Umbilical cord (tissue), 1 donor: ENCODE measurements at regions not wholly inside any gene's neighbourhood (a gene's known extent, or its start where the extent isn't known, plus 50 kb on each side); places are given as distances from the start of the nearest gene placed in this dataset.
"Not testable (repeated sequence)": the region's sequence is repeated elsewhere in the genome, so short reads cannot be mapped to it uniquely, and the experiment has no call there.

ENCODE experiments used
- DNase-seq: peaks from one replicate; pipeline ENCODE4 v3.0.0-alpha.2; 2015; ENCODE audit warnings: low spot score

- no peak for DNase-seq
Measured at GRCh38 chr10:65762311-65762710, 1163.5 kb upstream of the LRRTM3 start.

DNA sequence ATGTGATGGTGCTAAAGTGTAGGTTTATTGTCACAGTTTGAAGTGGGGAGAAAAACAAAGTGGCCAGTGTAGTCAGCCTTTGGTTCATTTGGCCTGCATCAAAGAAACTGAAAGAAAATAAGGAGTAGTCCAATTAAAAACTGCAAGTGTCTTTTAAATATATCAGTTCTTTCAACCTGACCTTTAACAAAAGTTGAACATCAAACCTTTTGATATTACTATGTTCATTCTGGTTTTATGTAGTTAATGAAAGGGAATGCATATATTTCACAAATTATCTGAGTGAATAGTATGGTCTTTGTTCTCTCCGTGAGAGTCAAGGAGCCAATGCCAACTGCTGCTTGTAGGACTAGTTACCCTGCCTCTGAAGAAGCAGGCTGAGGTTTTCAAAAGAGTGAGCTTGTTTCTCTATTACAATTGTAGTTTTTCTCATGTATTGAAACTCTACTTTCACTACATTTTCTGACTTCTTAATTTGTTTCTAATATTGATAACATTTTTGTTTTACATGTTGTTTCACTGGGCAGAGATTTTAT lies 1160.8 kb upstream of the LRRTM3 start:
- no peak for DNase-seq

DNA sequence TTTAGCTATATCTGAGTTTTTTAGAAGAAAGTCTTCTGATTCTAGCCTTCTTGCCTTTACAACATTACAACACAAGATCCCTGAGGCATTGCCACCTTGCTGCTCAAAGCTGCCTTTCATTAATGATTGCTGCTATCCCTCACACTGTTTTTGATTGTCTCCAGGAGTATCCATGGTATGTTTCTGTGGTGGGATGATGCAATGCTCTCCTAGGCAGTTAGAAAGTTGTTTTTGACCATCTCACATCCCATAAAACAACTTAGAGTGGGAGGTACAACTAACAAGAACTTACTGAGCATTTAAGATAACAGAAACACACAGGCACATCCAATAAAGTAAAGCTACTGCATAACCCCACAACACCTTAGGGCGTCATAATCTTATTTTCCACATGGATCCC lies 1156.0 kb upstream of the LRRTM3 start:
- no peak for DNase-seq

DNA sequence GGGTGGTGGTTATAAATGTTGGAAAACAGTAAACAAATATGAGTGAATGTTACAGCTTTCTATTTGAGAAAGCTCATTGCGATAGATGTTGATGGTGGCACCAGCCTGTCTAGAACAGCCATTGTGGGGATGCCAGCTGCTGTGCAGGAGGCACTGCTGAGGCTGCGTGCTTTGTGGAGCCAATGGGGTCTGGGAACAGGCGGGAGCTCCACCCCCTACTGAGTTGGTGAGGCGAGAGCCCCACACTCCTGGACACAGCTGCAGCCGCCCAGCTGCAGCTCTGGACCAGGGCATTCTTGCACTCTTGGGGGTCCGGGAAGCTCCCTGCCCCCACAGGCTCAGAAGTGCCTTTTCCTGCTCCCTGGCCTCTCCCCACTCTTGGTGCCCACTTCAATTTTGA lies 1147.1 kb upstream of the LRRTM3 start:
- DNase-seq, result no peak

DNA sequence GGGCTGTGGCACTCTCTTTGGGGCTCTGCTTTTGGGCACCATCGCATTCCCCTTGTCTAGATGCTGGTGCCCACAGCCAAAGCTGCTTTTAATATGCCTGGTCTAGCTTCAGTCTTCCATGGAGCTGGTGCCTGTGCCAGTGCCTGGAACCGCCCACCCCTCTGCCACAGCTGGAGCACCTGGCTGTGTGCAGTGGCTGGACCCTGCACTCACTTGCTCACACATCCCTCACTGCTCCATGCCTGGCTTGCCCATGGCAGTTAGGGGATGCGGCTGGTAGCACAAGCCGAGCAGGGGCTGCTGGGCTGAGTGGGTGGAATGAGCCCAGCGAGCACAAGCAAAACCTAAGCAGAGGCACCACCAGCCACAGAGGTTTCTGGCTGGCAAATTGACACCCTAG lies 1145.9 kb upstream of the LRRTM3 start:
- no peak for DNase-seq

- DNase-seq, result no peak
Measured at GRCh38 chr10:65786279-65786678, 1139.6 kb upstream of the LRRTM3 start.

DNA sequence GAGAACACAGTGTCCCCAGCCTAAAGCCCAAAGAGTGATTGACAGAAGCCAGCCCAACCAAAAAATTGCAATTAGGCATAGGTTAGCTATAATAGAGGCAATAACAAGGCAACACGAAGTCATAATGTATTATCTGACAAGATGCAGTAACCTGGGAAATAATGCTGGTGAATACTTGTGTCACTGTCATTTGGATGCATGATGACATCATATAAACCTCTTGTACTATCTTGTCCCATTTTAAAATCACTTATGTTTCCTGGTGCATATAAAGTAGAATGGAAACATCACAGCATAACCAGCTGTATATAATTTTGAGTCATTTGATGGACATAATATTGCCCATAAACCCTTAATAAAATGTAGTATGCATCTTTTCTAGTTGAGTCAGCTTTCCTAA lies 1138.3 kb upstream of the LRRTM3 start:
- no peak for DNase-seq

DNA sequence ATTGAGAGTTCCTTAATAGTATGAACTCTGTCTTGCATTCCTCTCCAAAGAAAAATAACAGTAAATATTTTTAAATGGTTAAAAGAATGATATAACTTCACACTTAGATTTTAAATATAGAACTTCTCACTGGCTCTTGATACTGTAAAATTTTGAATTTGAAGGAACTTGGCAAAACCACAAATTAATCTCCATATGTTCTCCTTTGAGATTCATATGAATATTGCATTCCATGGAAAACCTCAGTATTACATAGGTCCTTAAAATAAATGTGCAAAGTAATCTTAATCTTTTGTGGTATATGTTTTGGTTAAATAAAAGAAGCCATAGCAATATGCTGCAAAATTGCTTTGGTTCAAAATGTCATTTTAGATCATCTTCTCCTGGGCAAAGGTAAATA lies 1137.6 kb upstream of the LRRTM3 start:
- DNase-seq, result no peak

GRCh38 chr10:65791979-65792378 lies 1133.9 kb upstream of the LRRTM3 start:
- DNase-seq, result no peak

DNA sequence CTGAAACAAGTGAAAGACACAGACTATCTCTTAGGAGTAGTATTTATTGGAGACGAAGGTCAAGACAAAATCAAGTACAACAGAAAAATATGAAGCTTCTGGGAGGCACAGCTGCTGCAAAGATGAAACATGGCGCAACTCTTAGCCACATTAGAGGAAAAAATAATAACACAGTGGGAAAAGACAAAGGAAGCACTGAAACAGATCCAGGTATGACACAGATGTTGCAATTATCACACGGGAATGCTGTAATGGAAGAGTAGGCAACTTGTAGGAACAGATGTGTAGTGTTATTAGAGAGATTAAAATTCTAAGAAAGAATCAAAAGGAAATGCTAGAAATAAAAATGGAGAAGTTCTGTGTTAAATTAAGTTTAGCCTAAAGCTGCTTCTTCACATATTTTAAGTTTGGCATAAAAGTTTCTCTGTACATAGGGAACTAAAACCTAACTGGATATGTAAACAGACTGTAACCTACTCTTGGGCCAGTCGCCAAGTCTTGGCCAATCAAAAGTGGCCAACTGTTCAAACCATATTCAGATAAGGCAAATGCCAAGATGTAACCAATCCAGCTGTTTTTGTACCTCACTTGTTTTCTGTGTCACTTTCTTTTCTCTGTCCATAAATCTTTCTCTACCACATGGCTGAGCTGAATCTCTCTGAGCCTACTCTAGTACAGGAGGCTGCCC lies 1132.0 kb upstream of the LRRTM3 start:
- DNase-seq, result no peak

DNA sequence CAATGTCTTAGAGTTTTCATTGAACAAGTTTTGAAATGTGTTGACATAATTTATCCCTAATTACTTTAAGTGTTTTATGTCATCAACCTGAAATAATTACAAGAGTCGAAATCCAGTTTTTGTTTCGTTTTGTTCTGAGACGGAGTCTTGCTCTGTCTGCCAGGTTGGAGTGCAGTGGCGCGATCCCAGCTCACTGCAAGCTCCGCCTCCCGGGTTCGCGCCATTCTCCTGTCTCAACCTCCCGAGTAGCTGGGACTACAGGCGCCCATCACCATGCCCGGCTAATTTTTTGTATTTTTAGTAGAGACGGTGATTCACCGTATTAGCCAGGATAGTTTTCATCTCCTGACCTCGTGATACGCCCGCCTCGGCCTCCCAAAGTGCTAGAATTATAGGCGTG lies 1131.0 kb upstream of the LRRTM3 start:
- not testable (repeated sequence) for DNase-seq

DNA sequence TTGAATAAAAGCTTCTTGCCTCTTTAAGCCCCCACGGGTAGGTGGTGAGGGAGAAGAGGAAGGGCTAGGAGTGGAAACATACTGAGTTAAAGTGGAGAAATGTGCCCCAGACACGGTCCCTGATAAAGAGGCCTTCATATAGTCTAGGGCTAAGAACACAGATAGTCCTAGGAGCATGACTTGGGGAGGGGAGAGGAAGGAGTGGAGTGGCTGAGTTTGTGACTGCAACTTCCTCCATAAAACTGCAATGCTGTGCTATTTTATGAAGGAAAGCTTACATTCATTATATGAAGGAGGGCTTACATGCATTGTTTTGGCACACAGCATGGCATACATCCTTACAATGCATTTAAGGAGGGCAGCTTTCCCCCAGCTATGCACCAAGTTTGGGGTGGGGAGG lies 1129.4 kb upstream of the LRRTM3 start:
- DNase-seq, result no peak

DNA sequence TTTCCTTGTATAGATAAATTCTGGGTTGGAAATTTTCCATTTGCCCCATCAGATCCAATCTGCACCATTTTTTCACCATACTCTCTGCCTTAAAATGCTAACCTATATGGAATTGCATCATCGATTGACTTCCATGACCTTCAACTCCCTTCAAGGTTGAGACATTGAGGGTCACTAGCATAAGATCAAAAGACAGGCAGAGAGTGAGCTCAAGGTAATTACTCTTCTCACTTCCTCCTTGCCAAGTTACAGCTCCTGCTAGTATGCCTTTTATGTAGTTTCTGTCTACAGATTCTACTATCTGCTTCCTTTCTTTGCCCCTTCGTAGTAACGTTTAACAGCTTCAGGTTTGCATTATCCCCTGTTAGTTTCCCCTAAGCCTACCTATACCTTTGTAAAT lies 1127.7 kb upstream of the LRRTM3 start:
- DNase-seq, result no peak

DNA sequence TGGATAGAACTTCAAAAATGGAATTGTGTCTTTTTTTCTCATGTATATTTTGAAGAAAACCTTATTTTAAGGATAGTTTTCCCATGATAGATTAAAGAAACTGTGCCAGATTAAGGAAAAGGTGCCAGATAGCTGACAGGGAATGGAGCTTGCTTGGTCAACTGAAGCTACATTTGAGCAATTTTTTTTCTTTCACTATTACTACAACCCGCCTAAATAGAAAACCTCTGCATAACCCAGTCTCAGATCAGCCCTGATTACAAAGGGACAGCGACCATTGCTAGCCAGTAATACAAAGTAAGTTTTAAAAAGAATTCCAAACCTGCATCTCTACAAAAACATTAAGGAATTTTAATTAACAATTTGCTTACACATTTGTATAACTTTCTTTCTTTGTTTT lies 1123.4 kb upstream of the LRRTM3 start:
- DNase-seq, result no peak

DNA sequence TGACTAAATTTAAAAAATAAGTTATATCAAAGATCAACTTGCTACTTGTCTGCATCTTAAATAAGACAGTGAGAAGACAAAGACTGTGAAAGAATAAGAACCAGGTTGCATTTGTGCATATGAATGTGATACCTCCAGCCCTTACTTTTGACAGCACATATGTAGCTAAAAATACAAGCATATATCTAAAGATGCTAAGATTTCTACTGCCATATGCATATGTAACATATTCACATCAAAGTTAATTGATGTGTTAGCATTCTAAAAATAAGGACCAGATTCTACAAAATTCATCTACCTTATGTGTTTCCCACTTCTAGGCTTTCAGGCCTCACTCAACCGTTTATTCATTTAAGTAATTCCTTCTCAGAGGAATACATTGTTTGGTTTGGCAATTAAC lies 1120.3 kb upstream of the LRRTM3 start:
- DNase-seq, result no peak

DNA sequence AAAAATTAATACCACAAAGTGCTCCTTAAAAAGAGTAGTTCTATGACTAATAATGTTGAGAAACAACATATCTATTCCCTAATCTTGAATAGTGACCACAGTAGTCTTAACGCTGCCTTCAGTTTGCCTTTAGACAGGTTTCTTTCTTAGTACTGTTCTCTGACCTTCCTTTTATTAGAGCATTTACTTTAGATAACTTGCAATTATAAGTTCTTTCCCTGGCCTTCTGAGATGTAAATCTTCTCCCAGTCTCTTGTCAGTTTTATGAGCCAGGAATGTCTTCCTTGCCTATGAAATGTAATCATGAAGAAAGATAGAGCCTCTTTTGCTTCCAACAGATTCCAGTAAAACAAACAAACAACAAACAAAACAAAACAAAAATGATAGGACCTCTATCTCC lies 1119.8 kb upstream of the LRRTM3 start:
- peak; percentile 37 for DNase-seq

GRCh38 chr10:65808687-65809333 lies 1117.0 kb upstream of the LRRTM3 start:
- DNase-seq, result no peak

DNA sequence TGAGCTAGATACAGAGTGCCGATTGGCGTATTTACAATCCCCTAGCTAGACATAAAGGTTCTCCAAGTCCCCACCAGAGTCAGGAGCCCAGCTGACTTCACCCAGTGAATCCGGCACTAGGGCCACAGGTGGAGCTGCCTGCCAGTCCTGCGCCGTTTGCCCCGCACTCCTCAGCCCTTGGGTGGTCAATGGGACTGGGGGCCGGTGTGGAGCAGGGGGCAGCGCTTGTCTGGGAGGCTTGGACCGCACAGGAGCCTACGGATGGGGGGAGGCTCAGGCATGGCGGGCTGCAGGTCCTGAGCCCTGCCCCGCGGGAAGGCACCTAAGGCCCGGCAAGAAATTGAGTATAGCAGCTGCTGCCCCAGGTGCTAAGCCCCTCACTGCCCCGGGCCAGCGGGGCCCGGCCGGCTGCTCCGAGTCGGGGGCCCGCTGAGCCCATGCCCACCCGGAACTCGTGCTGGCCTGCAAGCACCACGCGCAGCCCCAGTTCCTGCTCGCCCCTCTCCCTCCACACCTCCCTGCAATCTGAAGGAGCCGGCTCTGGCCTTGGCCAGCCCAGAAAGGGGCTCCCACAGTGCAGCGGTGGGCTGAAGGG lies 1113.8 kb upstream of the LRRTM3 start:
- no peak for DNase-seq

- DNase-seq, result no peak
Measured at GRCh38 chr10:65816536-65816935, 1109.3 kb upstream of the LRRTM3 start.

GRCh38 chr10:65818990-65819389 lies 1106.8 kb upstream of the LRRTM3 start:
- no peak for DNase-seq

- peak; percentile 71 for DNase-seq
Measured at GRCh38 chr10:65827359-65827758, 1098.5 kb upstream of the LRRTM3 start.

GRCh38 chr10:65838811-65839210 lies 1087.0 kb upstream of the LRRTM3 start:
- DNase-seq, result no peak

DNA sequence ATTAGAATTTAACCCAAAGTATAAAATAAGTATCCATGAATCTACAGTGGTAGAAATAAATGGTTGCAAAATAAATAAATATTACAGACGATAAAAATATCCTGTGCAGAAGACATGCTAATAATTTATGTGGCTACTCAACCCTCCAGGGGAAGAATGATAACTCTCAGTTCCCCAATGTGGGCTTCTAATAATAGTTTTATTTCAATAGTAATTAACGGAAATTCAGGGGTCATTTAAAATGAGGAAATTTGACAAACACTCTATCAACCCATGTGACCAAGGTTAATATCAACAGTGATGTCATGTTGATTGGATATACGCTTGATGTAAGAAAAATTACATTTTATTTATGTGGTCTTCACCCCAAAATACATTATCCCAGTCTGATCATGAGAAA lies 1082.6 kb upstream of the LRRTM3 start:
- DNase-seq, result no peak
